ENCODE measurements at regions not wholly inside any gene's neighbourhood (a gene's known extent, or its start where the extent isn't known, plus 50 kb on each side); places are given as distances from the start of the nearest gene placed in this dataset.

DNA sequence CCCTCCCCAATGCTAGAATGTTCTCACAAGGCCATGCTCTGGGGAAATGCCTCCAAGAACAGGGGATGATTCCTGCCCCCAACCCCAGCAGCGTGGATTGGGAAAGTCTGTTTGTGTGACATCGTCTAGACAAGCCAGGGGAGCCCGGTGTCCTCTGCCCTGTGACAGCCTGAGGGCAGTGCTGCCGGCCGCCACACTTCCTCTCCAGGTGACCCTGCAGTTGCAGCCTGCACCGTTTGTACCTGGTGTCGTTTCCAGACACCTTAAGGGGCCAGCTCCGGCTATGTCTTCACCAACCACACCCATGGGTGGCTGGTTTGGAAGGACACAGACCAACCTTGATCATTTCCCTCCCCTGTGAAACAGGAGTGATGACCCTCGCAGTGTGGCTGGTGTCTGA lies 372.6 kb downstream of the BCL11B start:
- Histone ChIP-seq H3K9ac (ENCODE audit: low read length in 3 of 3) (no peak overlapping the region), H3K27me3 (ENCODE audit: control insufficient read depth, insufficient read depth, low read length) (no peaks in the 10 kb centered on the region), H3K9me3 (ENCODE audit: control insufficient read depth in 2 of 3, insufficient read depth in 1 of 3, low read length in 3 of 3) (no peaks in the 10 kb centered on the region), H3K4me3 (ENCODE audit: low read length in 3 of 3) (no peak overlapping the region), H3K27ac (ENCODE audit: low read depth in 2 of 2, low read length in 2 of 2) (no peak overlapping the region), H3K4me1 (ENCODE audit: control insufficient read depth in 2 of 3, insufficient read depth in 2 of 3, low read depth in 1 of 3, low read length in 3 of 3) (no peaks in the 10 kb centered on the region), H3K36me3 (ENCODE audit: control insufficient read depth in 2 of 3, insufficient read depth in 3 of 3, low read length in 3 of 3) (no peaks in the 10 kb centered on the region)
- intact Hi-C loops (cut with DNase I), result no loop called here
- no peak for TF ChIP-seq CTCF (IDR thresholded peaks at IDR 0.05; ENCODE audit: borderline replicate concordance, extremely low read depth, insufficient read depth)
- DNase-seq (peak in 1 of 5 donors; percentile 16), FAIRE-seq (no peak)

- peak in 1 of 5 donors; percentile 5 for DNase-seq
- TF ChIP-seq CTCF (IDR thresholded peaks at IDR 0.05; ENCODE audit: borderline replicate concordance, extremely low read depth, insufficient read depth), result no peak
- no peak overlapping the region for H3K9ac ChIP-seq (ENCODE audit: low read length in 3 of 3)
- no peaks in the 10 kb centered on the region for H3K27me3 ChIP-seq (ENCODE audit: control insufficient read depth, insufficient read depth, low read length)
- no peak for FAIRE-seq
- H3K4me1 ChIP-seq (ENCODE audit: control insufficient read depth in 2 of 3, insufficient read depth in 2 of 3, low read depth in 1 of 3, low read length in 3 of 3), result no peaks in the 10 kb centered on the region
- no peak overlapping the region for H3K27ac ChIP-seq (ENCODE audit: low read depth in 2 of 2, low read length in 2 of 2)
- no peaks in the 10 kb centered on the region for H3K9me3 ChIP-seq (ENCODE audit: control insufficient read depth in 2 of 3, insufficient read depth in 1 of 3, low read length in 3 of 3)
- intact Hi-C loops (cut with DNase I), result no loop called here
- no peaks in the 10 kb centered on the region for H3K36me3 ChIP-seq (ENCODE audit: control insufficient read depth in 2 of 3, insufficient read depth in 3 of 3, low read length in 3 of 3)
- no peak overlapping the region for H3K4me3 ChIP-seq (ENCODE audit: low read length in 3 of 3)
Measured at GRCh38 chr14:98900236-98900635, 371.8 kb downstream of the BCL11B start.

DNA sequence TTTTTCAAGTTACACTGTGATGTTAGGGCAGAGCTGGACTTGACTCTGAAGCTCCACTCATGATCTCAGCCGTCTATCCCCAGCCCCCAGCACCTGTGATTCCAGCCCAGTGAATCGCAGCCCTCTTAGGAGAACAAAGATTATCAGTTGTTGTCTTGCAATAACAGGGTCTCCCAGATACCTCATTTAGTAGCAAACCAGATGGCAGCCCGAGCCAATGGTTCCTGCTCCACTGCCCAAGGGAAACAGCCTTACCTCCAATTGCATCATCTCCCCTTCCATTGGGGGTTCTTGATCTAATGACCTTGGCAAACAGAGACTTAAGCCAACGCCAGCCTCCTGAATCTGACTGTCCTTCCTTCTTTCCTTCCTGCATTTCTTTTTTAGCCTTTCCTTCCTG lies 371.2 kb downstream of the BCL11B start:
- H3K4me1 ChIP-seq (ENCODE audit: control insufficient read depth in 2 of 3, insufficient read depth in 2 of 3, low read depth in 1 of 3, low read length in 3 of 3), result no peaks in the 10 kb centered on the region
- no peak overlapping the region for H3K27ac ChIP-seq (ENCODE audit: low read depth in 2 of 2, low read length in 2 of 2)

More for the DNA sequence above, 371.2 kb downstream of the BCL11B start:
- FAIRE-seq (no peak), DNase-seq (peak in 1 of 5 donors; percentile 13)
- Histone ChIP-seq H3K27me3 (ENCODE audit: control insufficient read depth, insufficient read depth, low read length) (no peaks in the 10 kb centered on the region), H3K9me3 (ENCODE audit: control insufficient read depth in 2 of 3, insufficient read depth in 1 of 3, low read length in 3 of 3) (no peaks in the 10 kb centered on the region), H3K9ac (ENCODE audit: low read length in 3 of 3) (no peak overlapping the region), H3K4me3 (ENCODE audit: low read length in 3 of 3) (no peak overlapping the region), H3K36me3 (ENCODE audit: control insufficient read depth in 2 of 3, insufficient read depth in 3 of 3, low read length in 3 of 3) (no peaks in the 10 kb centered on the region)
- intact Hi-C loops (cut with DNase I), result no loop called here
- no peak for TF ChIP-seq CTCF (IDR thresholded peaks at IDR 0.05; ENCODE audit: borderline replicate concordance, extremely low read depth, insufficient read depth)

Data from kidney (tissue), 13 donors.